GM13977 (cell line): ENCODE measurements at regions not wholly inside any gene's neighbourhood (a gene's known extent, or its start where the extent isn't known, plus 50 kb on each side); places are given as distances from the start of the nearest gene placed in this dataset.

Experiments used
- DNase-seq: peaks from one replicate; pipeline ENCODE4 v3.0.0; 2012; ENCODE audit warnings: low spot score
- CTCF ChIP-seq: IDR thresholded peaks from 2 replicates; pipeline ENCODE4 v1.5.1; 2012; ENCODE audit warnings: mild to moderate bottlenecking, control low read depth; ENCODE audit not compliant: insufficient read depth; ENCODE audit errors: extremely low read depth, missing control alignments
- in situ Hi-C: fragments of 300-500 bp; cut with MboI; formaldehyde crosslinking; loops from one replicate; pipeline ENCODE4 v1.12.0; 2022; ENCODE audit warnings: low sequenced_read_pairs, low pct_unique_long_range_greater_than_20kb, mixed read lengths, inconsistent platforms; ENCODE audit not compliant: unreplicated experiment

GRCh38 chr3:99108508-99108907 lies 207.0 kb upstream of the DCBLD2 start:
- DNase-seq, result no peak
- in situ Hi-C loops, result no loop called here
- no peak for TF ChIP-seq CTCF

- in situ Hi-C loops, result no loop called here
- no peak for DNase-seq
- no peak for TF ChIP-seq CTCF
Observed at GRCh38 chr3:99094606-99095005, 193.1 kb upstream of the DCBLD2 start.

GRCh38 chr3:99087277-99087676 lies 185.8 kb upstream of the DCBLD2 start:
- no peak for DNase-seq
- TF ChIP-seq CTCF, result no peak
- in situ Hi-C loops, result no loop called here

- in situ Hi-C loops, result no loop called here
- DNase-seq, result no peak
- no peak for TF ChIP-seq CTCF
Observed at GRCh38 chr3:99084826-99085225, 183.3 kb upstream of the DCBLD2 start.

- no peak for TF ChIP-seq CTCF
- DNase-seq, result no peak
- in situ Hi-C loops, result no loop called here
Observed at GRCh38 chr3:99084156-99084555, 182.7 kb upstream of the DCBLD2 start.

- no peak for DNase-seq
- TF ChIP-seq CTCF, result no peak
- in situ Hi-C loops, result no loop called here
Observed at GRCh38 chr3:99071096-99071495, 169.6 kb upstream of the DCBLD2 start.

GRCh38 chr3:99069973-99070372 lies 168.5 kb upstream of the DCBLD2 start:
- in situ Hi-C loops, result no loop called here
- no peak for TF ChIP-seq CTCF
- no peak for DNase-seq
